ENCODE measurements at regions not wholly inside any gene's neighbourhood (a gene's known extent, or its start where the extent isn't known, plus 50 kb on each side); places are given as distances from the start of the nearest gene placed in this dataset.

DNA sequence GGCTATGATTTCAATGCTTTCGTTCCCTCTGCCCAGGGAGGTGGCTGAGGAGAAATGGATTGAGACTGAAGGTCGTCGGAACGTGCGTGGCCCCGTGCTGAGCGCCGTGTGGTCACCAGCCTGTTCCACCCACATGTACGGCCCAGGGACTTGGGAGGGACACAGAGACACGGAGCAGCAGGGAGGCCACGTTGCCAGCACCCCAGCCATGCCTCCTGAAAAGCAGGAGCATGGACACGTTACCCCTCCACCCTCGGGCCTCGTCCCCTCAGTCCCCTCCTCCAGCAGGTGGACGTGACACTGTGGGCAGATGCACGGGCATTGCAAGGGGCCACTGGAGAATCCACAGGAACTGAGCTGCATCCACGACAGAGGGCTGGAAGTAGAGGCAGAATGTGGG lies 133.1 kb upstream of the CST7 start:
- Histone ChIP-seq H3K36me3 (no peaks in the 10 kb centered on the region), H3K9me3 (ENCODE audit: low read depth) (no peaks in the 10 kb centered on the region), H3K4me3 (no peak overlapping the region), H3K27ac (no peak overlapping the region), H3K27me3 (no peaks in the 10 kb centered on the region), H3K4me1 (ENCODE audit: low read depth) (no peaks in the 10 kb centered on the region)
- TF ChIP-seq, protein P1, sequence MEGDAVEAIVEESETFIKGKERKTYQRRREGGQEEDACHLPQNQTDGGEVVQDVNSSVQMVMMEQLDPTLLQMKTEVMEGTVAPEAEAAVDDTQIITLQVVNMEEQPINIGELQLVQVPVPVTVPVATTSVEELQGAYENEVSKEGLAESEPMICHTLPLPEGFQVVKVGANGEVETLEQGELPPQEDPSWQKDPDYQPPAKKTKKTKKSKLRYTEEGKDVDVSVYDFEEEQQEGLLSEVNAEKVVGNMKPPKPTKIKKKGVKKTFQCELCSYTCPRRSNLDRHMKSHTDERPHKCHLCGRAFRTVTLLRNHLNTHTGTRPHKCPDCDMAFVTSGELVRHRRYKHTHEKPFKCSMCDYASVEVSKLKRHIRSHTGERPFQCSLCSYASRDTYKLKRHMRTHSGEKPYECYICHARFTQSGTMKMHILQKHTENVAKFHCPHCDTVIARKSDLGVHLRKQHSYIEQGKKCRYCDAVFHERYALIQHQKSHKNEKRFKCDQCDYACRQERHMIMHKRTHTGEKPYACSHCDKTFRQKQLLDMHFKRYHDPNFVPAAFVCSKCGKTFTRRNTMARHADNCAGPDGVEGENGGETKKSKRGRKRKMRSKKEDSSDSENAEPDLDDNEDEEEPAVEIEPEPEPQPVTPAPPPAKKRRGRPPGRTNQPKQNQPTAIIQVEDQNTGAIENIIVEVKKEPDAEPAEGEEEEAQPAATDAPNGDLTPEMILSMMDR (IDR thresholded peaks at IDR 0.05; ENCODE audit: low read depth, low read length), result no peak
- DNase-seq (ENCODE audit: low read depth in 1 of 2, low spot score in 1 of 2), result no peak

DNA sequence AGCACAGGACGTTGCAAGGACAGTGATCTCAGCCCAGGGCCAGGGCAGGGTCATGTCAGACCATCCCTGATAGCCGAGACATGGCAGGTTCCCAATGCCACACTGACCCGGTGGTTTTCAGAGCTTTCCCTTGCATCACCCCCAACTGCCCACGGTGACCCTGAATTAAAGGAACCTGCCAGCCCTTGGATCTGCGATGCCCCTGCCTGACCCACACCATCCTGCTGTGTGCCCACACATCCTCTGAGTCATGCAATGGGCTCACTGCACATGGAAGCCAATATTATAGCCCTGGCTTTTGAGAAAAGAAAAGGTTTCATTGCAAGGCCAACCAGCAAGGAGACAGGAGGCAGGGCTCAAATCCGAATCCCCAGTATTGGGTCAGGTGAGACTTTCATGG lies 132.6 kb upstream of the CST7 start:
- Histone ChIP-seq H3K4me3 (no peak overlapping the region), H3K27ac (no peak overlapping the region), H3K4me1 (ENCODE audit: low read depth) (no peaks in the 10 kb centered on the region), H3K9me3 (ENCODE audit: low read depth) (no peaks in the 10 kb centered on the region), H3K36me3 (no peaks in the 10 kb centered on the region), H3K27me3 (no peaks in the 10 kb centered on the region)
- TF ChIP-seq, protein P1 (IDR thresholded peaks at IDR 0.05; ENCODE audit: low read depth, low read length), result no peak
- DNase-seq (ENCODE audit: low read depth in 1 of 2, low spot score in 1 of 2), result no peak

DNA sequence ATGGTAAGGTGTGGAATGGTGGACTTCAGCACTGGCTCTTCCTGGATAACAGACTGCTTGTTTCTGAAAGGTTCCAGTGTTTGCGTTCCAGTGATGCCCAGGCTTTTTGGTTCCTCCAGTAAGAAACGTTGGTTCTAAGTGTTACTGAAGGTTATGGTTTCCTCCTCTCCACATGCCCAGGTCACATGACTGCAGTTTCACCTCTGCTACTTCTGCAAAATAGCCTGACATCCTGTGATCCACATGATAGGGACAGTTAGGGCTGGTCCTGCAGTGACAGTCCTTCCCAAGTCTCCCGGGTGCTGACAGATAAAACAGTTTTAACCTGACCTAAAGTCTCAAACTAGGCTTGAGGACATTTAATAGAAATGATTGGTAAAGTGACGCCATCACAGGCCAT lies 132.2 kb upstream of the CST7 start:
- Histone ChIP-seq H3K9me3 (ENCODE audit: low read depth) (no peaks in the 10 kb centered on the region), H3K36me3 (no peaks in the 10 kb centered on the region), H3K27ac (no peak overlapping the region), H3K4me1 (ENCODE audit: low read depth) (no peaks in the 10 kb centered on the region), H3K4me3 (no peak overlapping the region), H3K27me3 (no peaks in the 10 kb centered on the region)
- DNase-seq (ENCODE audit: low read depth in 1 of 2, low spot score in 1 of 2), result no peak
- TF ChIP-seq, protein P1 (IDR thresholded peaks at IDR 0.05; ENCODE audit: low read depth, low read length), result no peak

DNA sequence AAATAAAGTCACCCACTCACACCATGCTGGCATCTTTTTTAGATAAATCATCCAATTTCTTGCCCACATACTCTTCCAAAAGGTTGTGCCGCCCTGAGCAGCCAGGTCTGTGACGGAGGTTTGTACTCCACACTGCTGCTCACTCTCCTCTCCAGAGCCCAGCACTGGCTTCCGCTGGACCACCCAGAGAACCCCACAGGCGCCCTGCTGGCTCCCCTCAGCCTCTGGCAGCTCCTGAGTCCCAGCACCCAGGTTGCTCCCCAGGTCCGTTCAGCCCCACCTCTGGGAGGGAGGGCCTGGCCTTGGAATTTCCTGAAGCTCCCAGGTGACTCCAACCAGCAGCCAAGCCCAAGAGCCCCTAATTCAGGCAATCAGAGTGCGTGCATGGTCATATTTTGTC lies 131.7 kb upstream of the CST7 start:
- no peaks in the 10 kb centered on the region for H3K36me3 ChIP-seq
- no peak overlapping the region for H3K4me3 ChIP-seq
- no peaks in the 10 kb centered on the region for H3K4me1 ChIP-seq (ENCODE audit: low read depth)
- H3K9me3 ChIP-seq (ENCODE audit: low read depth), result no peaks in the 10 kb centered on the region
- no peak overlapping the region for H3K27ac ChIP-seq
- TF ChIP-seq, protein P1 (IDR thresholded peaks at IDR 0.05; ENCODE audit: low read depth, low read length), result no peak
- no peaks in the 10 kb centered on the region for H3K27me3 ChIP-seq
- DNase-seq (ENCODE audit: low read depth in 1 of 2, low spot score in 1 of 2), result no peak

DNA sequence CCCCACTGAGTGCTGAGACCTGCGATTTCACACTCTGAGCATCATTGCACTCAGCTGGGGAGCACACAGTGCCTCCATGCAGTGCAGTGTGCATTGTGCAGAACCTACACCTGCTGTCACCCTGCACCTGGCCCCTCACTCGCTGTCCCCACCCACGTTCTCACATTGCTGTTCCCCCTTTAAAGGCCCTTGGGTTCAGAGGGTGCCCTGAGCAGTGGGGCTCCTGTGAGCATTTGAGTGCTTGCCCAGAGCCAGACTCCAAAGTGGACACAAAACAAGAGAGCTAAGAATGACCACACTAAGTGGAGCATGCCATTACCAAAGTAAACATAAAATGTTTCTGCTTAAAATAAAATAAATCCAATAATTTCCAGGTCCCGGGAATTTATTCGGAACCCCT lies 131.0 kb upstream of the CST7 start:
- TF ChIP-seq, protein P1 (IDR thresholded peaks at IDR 0.05; ENCODE audit: low read depth, low read length), result no peak
- no peaks in the 10 kb centered on the region for H3K4me1 ChIP-seq (ENCODE audit: low read depth)
- no peaks in the 10 kb centered on the region for H3K9me3 ChIP-seq (ENCODE audit: low read depth)
- H3K27ac ChIP-seq, result no peak overlapping the region
- H3K27me3 ChIP-seq, result no peaks in the 10 kb centered on the region
- H3K36me3 ChIP-seq, result no peaks in the 10 kb centered on the region
- no peak overlapping the region for H3K4me3 ChIP-seq
- no peak for DNase-seq (ENCODE audit: low read depth in 1 of 2, low spot score in 1 of 2)
